GM12874 (cell line): ENCODE measurements at regions not wholly inside any gene's neighbourhood (a gene's known extent, or its start where the extent isn't known, plus 50 kb on each side); places are given as distances from the start of the nearest gene placed in this dataset.

Source experiments
- CTCF ChIP-seq: IDR thresholded peaks from 2 replicates; pipeline ENCODE4 v1.5.1; 2011; ENCODE audit warnings: low read depth, mild to moderate bottlenecking, control low read depth, low read length, moderate library complexity; ENCODE audit not compliant: insufficient read depth

DNA sequence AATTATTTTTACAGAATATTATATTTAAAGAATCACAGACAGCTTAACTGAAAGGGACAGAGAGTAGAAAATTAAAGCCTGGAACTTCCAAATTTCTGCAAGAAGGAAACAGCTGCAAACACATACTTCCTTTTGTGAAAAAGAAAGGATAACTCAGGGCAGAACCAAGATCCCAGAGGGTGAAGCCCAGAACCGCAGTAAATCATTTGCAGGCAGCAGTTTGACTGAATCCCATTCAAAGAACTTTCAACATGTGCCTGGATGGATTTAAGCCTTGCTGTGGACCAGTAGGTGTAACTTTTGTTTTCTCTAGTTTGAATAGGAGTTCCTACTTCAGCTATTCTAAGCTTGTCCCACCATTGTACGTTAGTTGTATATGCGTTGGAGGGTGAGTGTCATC lies 733.2 kb downstream of the ROBO2 start:
- no peak for TF ChIP-seq CTCF

- TF ChIP-seq CTCF: no peak
These were observed 740.5 kb downstream of the ROBO2 start for GRCh38 chr3:77780278-77780996.

DNA sequence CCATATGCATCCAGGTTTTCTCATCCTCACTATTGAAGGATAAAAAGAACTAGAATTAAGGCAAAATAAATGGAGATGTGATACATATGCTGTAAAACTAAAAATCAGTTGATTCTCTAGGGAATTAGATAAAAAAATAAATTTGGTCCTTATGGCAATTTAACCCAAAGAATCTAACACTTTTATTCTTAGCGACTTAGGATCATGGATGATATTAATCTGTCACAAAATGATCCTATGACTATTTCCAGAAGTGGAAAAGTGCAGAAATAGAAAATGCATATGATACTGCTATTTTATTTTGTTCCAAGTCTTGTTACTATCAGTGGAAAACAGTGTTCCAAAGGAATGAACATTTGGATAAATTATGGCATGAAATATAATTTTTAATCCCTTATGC lies 746.3 kb downstream of the ROBO2 start:
- TF ChIP-seq CTCF: no peak

DNA sequence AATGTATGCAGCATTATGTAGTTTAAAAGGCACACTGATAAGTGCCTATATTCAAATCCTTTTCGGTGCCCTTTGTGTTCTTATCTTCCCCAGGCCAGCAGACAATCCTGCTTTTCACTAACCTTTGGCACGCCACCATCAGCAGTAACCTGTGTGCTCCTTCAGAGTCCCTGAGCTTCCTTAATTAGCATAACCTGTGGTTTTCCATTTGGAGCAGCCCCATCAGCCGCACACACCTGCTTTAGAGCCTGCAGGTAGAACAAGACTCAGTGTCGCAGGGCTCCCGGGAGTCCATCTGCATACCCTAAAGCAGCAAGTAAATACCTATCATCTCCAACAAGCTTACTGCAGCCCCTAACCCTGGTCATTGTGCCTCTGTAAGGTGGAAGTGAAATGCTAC lies 755.1 kb downstream of the ROBO2 start:
- TF ChIP-seq CTCF: no peak

GRCh38 chr3:77799278-77799677 lies 759.4 kb downstream of the ROBO2 start:
- no peak for TF ChIP-seq CTCF

DNA sequence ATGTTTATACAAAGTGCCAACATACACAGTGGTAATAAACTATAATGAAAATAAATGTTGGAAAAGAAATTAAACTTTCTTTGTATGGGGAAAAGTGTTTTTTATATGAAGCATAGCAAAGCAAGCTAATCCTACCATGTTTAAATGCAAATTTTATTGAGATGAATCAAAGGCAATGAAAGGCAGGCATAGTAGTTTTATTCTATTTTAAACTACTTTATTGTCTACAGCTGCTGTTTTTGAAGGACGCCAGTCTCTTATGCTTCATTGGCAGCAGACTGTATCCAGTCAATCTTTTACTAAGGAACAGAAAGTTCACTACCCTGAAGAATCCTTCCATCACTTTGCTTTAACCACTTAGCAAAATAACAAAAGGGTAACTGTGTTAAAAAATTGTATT lies 761.0 kb downstream of the ROBO2 start:
- no peak for TF ChIP-seq CTCF

DNA sequence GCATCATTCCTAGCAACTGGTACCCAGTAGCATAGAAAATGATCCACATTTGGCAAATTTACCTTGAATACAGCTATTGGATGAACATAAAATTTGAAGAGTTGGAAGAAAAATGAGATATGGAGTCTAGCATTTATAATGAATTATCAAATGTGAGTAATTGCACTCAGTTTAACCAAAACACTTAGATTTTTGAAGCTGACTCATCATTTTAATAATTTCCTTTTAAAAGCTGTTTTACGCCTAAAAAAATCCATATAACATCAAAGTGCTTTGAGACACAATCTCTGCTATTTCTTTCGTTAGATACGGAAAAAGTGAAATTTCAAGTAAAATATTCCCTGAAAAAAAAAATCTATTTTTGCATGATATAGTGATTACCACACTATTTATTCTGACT lies 767.4 kb downstream of the ROBO2 start:
- TF ChIP-seq CTCF: no peak

DNA sequence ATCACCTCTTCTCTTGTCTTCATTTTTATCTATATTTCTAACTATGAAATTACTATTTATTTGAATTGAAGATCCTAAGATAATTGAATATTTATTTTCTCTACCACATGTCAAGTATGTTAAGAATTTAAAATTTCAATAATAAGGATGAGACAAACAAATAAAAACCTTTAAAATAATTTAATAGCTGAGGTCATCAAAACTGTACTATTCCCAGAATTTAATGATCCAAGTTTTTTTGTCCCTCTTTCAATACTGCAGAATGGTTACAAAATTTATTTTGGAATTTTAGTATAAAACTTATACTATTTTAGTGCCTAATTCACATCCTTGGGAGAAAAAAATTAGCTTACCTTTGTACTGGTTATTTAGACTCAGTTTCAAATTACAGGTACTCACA lies 774.9 kb downstream of the ROBO2 start:
- TF ChIP-seq CTCF: no peak
